ENCODE measurements at regions not wholly inside any gene's neighbourhood (a gene's known extent, or its start where the extent isn't known, plus 50 kb on each side); places are given as distances from the start of the nearest gene placed in this dataset.

DNA sequence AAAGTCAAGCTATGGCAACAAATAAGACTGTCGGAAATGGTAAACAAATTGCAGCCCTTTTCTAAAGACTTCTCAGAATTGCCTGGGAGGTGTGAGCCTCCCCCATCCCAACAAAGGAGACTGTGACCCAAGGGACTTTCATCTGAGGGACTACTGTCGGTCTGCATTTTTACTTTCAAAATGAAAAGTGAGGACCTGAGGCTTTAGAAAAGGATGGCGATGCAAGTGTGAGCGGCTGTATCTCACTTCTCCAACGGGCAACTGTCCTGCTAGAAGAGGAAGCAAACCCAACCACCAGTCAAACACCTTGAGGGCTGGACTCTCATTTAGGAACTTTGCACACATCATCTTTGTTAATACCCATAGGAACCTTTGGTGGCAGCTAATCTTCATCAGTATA lies 62.6 kb upstream of the CLNK start:
- DNase-seq = no peak
- TF ChIP-seq, protein P1, sequence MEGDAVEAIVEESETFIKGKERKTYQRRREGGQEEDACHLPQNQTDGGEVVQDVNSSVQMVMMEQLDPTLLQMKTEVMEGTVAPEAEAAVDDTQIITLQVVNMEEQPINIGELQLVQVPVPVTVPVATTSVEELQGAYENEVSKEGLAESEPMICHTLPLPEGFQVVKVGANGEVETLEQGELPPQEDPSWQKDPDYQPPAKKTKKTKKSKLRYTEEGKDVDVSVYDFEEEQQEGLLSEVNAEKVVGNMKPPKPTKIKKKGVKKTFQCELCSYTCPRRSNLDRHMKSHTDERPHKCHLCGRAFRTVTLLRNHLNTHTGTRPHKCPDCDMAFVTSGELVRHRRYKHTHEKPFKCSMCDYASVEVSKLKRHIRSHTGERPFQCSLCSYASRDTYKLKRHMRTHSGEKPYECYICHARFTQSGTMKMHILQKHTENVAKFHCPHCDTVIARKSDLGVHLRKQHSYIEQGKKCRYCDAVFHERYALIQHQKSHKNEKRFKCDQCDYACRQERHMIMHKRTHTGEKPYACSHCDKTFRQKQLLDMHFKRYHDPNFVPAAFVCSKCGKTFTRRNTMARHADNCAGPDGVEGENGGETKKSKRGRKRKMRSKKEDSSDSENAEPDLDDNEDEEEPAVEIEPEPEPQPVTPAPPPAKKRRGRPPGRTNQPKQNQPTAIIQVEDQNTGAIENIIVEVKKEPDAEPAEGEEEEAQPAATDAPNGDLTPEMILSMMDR (IDR thresholded peaks at IDR 0.05) = no peak
- H3K4me1 ChIP-seq (ENCODE audit: low read depth) = no peaks in the 10 kb centered on the region
- intact Hi-C loops (cut with DNase I, micrococcal nuclease) = no loop called here
- ATAC-seq = no peak
- no peaks in the 10 kb centered on the region for H3K9me3 ChIP-seq
- H3K36me3 ChIP-seq (ENCODE audit: low read depth) = no peaks in the 10 kb centered on the region
- H3K4me3 ChIP-seq = no peak overlapping the region

- TF ChIP-seq, protein P1 (IDR thresholded peaks at IDR 0.05) = no peak
- ATAC-seq = no peak
- DNase-seq = no peak
- no peaks in the 10 kb centered on the region for H3K36me3 ChIP-seq (ENCODE audit: low read depth)
- H3K9me3 ChIP-seq = no peaks in the 10 kb centered on the region
- no peak overlapping the region for H3K4me3 ChIP-seq
- H3K4me1 ChIP-seq (ENCODE audit: low read depth) = no peaks in the 10 kb centered on the region
- intact Hi-C loops (cut with DNase I, micrococcal nuclease) = no loop called here
These were observed 62.0 kb upstream of the CLNK start for GRCh38 chr4:10746371-10747171.

GRCh38 chr4:10743357-10743756 lies 58.8 kb upstream of the CLNK start:
- Histone ChIP-seq H3K4me1 (ENCODE audit: low read depth) (no peaks in the 10 kb centered on the region), H3K36me3 (ENCODE audit: low read depth) (no peaks in the 10 kb centered on the region), H3K4me3 (no peak overlapping the region), H3K9me3 (no peaks in the 10 kb centered on the region)
- ATAC-seq (no peak), DNase-seq (no peak)
- intact Hi-C loops (cut with DNase I, micrococcal nuclease) = no loop called here
- TF ChIP-seq, protein P1 (IDR thresholded peaks at IDR 0.05) = no peak

DNA sequence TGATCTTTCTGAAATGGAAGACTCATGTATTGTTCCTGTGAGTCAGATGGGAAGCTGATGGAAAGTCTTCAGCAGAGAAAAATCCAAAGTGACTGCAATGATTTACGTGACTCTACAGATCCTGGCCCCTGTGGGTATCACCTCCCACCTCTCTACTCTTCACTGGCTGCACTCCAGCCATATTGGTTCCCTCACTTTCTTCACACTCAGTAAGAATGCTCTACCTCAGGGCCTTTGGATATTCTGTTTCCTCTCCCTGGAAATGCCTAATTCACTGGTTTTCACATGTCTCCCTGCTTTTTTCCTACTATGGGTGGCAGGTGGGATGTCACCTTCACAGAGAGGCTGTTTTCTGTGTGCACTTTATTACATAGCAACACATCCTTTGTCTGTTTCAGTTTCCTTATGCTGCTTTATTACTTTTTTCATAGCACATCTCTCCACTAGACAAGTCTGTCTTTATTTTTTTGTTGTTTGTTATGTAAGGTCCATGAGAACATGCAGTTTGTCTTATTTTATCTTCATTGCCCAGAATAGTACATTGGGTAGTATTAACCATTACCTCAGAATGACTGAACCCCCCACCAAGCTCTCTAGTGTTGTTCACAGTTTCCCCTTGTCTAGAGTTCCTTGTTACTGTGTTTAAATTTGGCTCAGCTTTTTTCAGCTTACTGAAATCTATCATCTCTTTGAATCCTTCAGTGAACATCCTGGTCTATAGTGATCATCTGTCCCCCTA lies 57.6 kb upstream of the CLNK start:
- intact Hi-C loops (cut with DNase I, micrococcal nuclease) = no loop called here
- H3K4me3 ChIP-seq = no peak overlapping the region

DNA sequence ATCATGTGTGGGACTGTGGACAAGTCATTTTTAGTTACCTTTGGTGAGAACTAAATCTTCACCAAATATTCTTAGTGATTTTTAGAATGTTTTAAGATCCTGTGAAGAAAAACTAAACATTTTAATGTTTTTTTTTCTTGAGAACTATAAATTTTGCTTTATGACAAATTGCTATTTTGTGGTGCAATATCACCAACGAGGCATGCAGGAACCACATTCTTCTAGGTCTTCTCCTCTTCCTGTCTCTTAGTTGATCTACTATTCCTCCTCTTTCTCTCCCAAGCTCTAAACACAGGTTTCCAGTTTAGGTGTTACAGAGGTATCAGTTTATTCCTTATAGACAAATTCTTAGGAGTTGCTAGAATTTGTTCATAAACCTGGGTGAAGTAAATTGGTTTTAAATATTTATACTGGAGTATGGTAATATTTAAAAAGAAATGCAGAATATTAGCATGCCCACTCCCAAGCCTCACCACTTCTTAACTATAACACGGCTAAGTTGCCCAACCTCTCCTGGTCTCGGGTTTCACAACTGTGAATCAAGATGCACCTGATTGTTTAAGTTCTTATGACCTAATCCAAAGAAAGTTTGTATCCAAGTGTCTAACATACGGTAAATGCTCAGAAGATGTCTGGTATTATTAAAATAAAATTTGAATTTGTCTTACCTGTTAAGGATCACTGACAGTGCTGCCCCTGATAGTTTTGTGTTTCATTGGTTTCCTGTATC lies 56.5 kb upstream of the CLNK start:
- DNase-seq (no peak), ATAC-seq (no peak)
- intact Hi-C loops (cut with DNase I, micrococcal nuclease) = no loop called here
- H3K9me3 ChIP-seq = no peaks in the 10 kb centered on the region
- TF ChIP-seq, protein P1 (IDR thresholded peaks at IDR 0.05) = no peak
- H3K36me3 ChIP-seq (ENCODE audit: low read depth) = no peaks in the 10 kb centered on the region
- H3K4me1 ChIP-seq (ENCODE audit: low read depth) = no peaks in the 10 kb centered on the region
- no peak overlapping the region for H3K4me3 ChIP-seq

More for the DNA sequence above, 57.6 kb upstream of the CLNK start:
- Histone ChIP-seq H3K36me3 (ENCODE audit: low read depth) (no peaks in the 10 kb centered on the region), H3K4me1 (ENCODE audit: low read depth) (no peaks in the 10 kb centered on the region), H3K9me3 (no peaks in the 10 kb centered on the region)
- TF ChIP-seq, protein P1 (IDR thresholded peaks at IDR 0.05) = no peak
- DNase-seq = no peak
- ATAC-seq = no peak

Data from mucosa of descending colon (tissue), 3 donors.